K562 (cell line): ENCODE measurements at regions not wholly inside any gene's neighbourhood (a gene's known extent, or its start where the extent isn't known, plus 50 kb on each side); places are given as distances from the start of the nearest gene placed in this dataset.

Experiments
- CBX1 ChIP-seq: sonication (generic); IDR thresholded peaks from 2 replicates; pipeline ENCODE4 v1.6.1; 2016; ENCODE audit warnings: antibody characterized with exemption, low read depth, mild to moderate bottlenecking
- ETV5 ChIP-seq: sonication (generic); formaldehyde crosslinking; IDR thresholded peaks from 2 replicates; pipeline ENCODE4 v1.4.0; 2020; ENCODE audit warnings: low read depth, mild to moderate bottlenecking, missing genetic modification reagents
- GMEB1 ChIP-seq: fragments of 250-450 bp; sonication (Bioruptor Pico); IDR thresholded peaks from 2 replicates; pipeline ENCODE4 v1.4.0; 2020; ENCODE audit warnings: mild to moderate bottlenecking
- HDGF ChIP-seq: fragments of 450-650 bp; IDR thresholded peaks from 2 replicates; pipeline ENCODE4 v1.6.1; 2016
- HMG20B ChIP-seq: fragments of 250-450 bp; sonication (Bioruptor Pico); IDR thresholded peaks from 2 replicates; pipeline ENCODE4 v1.5.0; 2021; ENCODE audit warnings: mild to moderate bottlenecking
- MTA3 ChIP-seq: fragments of 450-650 bp; formaldehyde crosslinking; IDR thresholded peaks from 2 replicates; pipeline ENCODE4 v1.6.1; 2017; ENCODE audit warnings: mild to moderate bottlenecking, borderline replicate concordance
- NCOR1 ChIP-seq: fragments of 450-650 bp; IDR thresholded peaks from 2 replicates; pipeline ENCODE4 v1.6.1; 2016; ENCODE audit warnings: mild to moderate bottlenecking, moderate library complexity
- NR2F6 ChIP-seq: fragments of 450-650 bp; formaldehyde crosslinking; IDR thresholded peaks from 2 replicates; pipeline ENCODE4 v1.4.0; 2020; ENCODE audit warnings: mild to moderate bottlenecking
- POLR2AphosphoS5 ChIP-seq: IDR thresholded peaks from 2 replicates; pipeline ENCODE4 v1.6.1; 2011; ENCODE audit warnings: mild to moderate bottlenecking, low read depth, low read length, moderate library complexity; ENCODE audit not compliant: control insufficient read depth, insufficient read depth
- RCOR1 ChIP-seq, 2 experiments: IDR thresholded peaks; 2 replicates each; pipeline ENCODE4 v1.6.1; 2012; ENCODE audit warnings: low read depth in 2 of 2, low read length in 2 of 2, borderline replicate concordance in 1 of 2, improper control_type of control experiment in 1 of 2
- RFX7 ChIP-seq: fragments of 250-450 bp; sonication (Bioruptor Pico); IDR thresholded peaks from 2 replicates; pipeline ENCODE4 v1.5.1; 2021; ENCODE audit warnings: mild to moderate bottlenecking
- STAT5B ChIP-seq: fragments of 250-450 bp; sonication (Bioruptor Pico); IDR thresholded peaks from 2 replicates; pipeline ENCODE4 v1.8.0; 2021; ENCODE audit warnings: mild to moderate bottlenecking, inconsistent platforms
- ZNF165 ChIP-seq: fragments of 250-450 bp; sonication (Bioruptor Pico); IDR thresholded peaks from 2 replicates; pipeline ENCODE4 v1.4.0; 2020; ENCODE audit warnings: borderline replicate concordance
- ZNF175 ChIP-seq: fragments of 200-800 bp; sonication (Bioruptor generic); IDR thresholded peaks from 2 replicates; pipeline ENCODE4 v1.6.1; 2016; ENCODE audit warnings: low read depth, mild to moderate bottlenecking, missing genetic modification characterization, missing compliant biosample characterization
- ZNF311 ChIP-seq: fragments of 250-450 bp; sonication (Bioruptor Pico); IDR thresholded peaks from 2 replicates; pipeline ENCODE4 v1.4.0; 2020; ENCODE audit warnings: mild to moderate bottlenecking, moderate library complexity
- TF ChIP-seq, protein P1 (sequence below), 2 experiments: fragments of 450-650 bp in 1 of 2; sonication (generic) in 1 of 2; formaldehyde crosslinking in 1 of 2; IDR thresholded peaks; 2 replicates each; pipeline versions ENCODE4 v1.7.1 to v1.9.0; 2016 to 2022; ENCODE audit warnings: inconsistent platforms in 1 of 2, mild to moderate bottlenecking in 1 of 2, missing genetic modification reagents in 1 of 2
- TF ChIP-seq, protein P2 (sequence below): fragments of 250-450 bp; sonication (Bioruptor Pico); IDR thresholded peaks from 2 replicates; pipeline ENCODE4 v1.4.0; 2020

- TF ChIP-seq HDGF (0 out of 2 replicates have a peak, but pooled peaks have one; percentile 71), STAT5B (CRISPR knock-in tag) (no peak), ZNF311 (CRISPR knock-in tag) (no peak), NR2F6 (CRISPR knock-in tag) (no peak), NCOR1 (no peak), MTA3 (no peak), RCOR1 (IDR thresholded peaks at IDR 0.05; ENCODE audit: borderline replicate concordance in 1 of 2, low read depth in 2 of 2, low read length in 2 of 2) (peak; percentile 37 to 76; a peak in 2 of 4 replicates), ZNF165 (no peak), ETV5 (CRISPR knock-in tag) (no peak), GMEB1 (CRISPR knock-in tag) (no peak), HMG20B (CRISPR knock-in tag) (no peak), ZNF175 (CRISPR knock-in tag) (no peak), RFX7 (CRISPR knock-in tag) (no peak), POLR2AphosphoS5 (no peak), CBX1 (peak; percentile 68; the same call in 1 of the 2 replicates)
- TF ChIP-seq, protein P1, sequence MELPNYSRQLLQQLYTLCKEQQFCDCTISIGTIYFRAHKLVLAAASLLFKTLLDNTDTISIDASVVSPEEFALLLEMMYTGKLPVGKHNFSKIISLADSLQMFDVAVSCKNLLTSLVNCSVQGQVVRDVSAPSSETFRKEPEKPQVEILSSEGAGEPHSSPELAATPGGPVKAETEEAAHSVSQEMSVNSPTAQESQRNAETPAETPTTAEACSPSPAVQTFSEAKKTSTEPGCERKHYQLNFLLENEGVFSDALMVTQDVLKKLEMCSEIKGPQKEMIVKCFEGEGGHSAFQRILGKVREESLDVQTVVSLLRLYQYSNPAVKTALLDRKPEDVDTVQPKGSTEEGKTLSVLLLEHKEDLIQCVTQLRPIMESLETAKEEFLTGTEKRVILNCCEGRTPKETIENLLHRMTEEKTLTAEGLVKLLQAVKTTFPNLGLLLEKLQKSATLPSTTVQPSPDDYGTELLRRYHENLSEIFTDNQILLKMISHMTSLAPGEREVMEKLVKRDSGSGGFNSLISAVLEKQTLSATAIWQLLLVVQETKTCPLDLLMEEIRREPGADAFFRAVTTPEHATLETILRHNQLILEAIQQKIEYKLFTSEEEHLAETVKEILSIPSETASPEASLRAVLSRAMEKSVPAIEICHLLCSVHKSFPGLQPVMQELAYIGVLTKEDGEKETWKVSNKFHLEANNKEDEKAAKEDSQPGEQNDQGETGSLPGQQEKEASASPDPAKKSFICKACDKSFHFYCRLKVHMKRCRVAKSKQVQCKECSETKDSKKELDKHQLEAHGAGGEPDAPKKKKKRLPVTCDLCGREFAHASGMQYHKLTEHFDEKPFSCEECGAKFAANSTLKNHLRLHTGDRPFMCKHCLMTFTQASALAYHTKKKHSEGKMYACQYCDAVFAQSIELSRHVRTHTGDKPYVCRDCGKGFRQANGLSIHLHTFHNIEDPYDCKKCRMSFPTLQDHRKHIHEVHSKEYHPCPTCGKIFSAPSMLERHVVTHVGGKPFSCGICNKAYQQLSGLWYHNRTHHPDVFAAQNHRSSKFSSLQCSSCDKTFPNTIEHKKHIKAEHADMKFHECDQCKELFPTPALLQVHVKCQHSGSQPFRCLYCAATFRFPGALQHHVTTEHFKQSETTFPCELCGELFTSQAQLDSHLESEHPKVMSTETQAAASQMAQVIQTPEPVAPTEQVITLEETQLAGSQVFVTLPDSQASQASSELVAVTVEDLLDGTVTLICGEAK (IDR thresholded peaks at IDR 0.05) = no peak
- TF ChIP-seq, protein P1 (CRISPR knock-in tag; IDR thresholded peaks at IDR 0.05) = no peak
- TF ChIP-seq, protein P2, sequence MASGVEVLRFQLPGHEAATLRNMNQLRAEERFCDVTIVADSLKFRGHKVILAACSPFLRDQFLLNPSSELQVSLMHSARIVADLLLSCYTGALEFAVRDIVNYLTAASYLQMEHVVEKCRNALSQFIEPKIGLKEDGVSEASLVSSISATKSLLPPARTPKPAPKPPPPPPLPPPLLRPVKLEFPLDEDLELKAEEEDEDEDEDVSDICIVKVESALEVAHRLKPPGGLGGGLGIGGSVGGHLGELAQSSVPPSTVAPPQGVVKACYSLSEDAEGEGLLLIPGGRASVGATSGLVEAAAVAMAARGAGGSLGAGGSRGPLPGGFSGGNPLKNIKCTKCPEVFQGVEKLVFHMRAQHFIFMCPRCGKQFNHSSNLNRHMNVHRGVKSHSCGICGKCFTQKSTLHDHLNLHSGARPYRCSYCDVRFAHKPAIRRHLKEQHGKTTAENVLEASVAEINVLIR (CRISPR knock-in tag) = no peak
These were observed 129.0 kb downstream of the RFLNA start (continued) for GRCh38 chr12:124423761-124424515.
